HFF-Myc (cell line): ENCODE measurements at regions not wholly inside any gene's neighbourhood (a gene's known extent, or its start where the extent isn't known, plus 50 kb on each side); places are given as distances from the start of the nearest gene placed in this dataset.
"Not testable (repeated sequence)": the region's sequence is repeated elsewhere in the genome, so short reads cannot be mapped to it uniquely, and the experiment has no call there.

Experiments used
- DNase-seq: peaks from one replicate; pipeline ENCODE4 v3.0.0-alpha.2; 2011; ENCODE audit warnings: low read depth; ENCODE audit errors: extremely low read depth
- H3K4me3 ChIP-seq: replicated peaks from 2 replicates; pipeline ENCODE4 v1.5.1; 2011; ENCODE audit warnings: low read depth, mild to moderate bottlenecking, control low read depth, low read length
- TF ChIP-seq, protein P1 (sequence below): IDR thresholded peaks from 2 replicates; pipeline ENCODE4 v1.5.1; 2012; ENCODE audit warnings: mild to moderate bottlenecking, low read depth, low read length, control low read depth; ENCODE audit errors: missing control alignments

DNA sequence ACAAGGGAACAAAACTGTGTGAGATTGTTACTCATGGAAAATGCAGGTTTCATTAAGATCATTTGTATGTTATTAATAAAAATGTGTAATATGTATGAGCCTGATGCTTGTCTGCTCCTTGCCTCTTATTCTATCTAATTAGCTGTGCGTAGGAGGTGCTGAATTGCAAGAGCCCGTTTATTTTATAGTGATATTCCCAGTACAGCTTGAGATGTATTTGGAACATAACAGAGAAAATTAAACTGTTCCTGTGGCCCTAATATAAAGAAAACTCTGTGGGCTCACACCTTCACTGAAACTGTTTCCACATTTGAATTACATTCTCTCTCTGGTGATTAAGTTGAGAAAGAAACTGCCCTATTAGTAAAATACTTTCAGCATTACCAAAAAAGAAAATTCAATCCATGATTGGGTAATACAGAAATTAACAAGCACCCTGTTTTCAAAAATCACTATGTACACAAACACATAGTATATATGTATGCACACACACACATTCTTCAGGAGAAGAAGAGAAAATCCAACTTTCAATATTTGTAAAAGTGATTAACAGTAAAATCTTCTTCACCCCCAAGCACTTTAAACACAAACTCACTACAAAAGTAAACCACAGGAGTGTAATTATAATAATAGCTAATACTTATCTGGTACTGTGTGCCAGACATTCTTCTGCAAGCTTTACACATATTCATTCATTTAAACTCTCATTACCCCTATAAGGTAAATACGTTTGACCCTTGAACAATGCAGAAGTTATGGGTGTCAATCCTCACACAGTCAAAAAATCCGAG lies 233.2 kb downstream of the PHLDA1 start:
- H3K4me3 ChIP-seq = no peak overlapping the region

DNA sequence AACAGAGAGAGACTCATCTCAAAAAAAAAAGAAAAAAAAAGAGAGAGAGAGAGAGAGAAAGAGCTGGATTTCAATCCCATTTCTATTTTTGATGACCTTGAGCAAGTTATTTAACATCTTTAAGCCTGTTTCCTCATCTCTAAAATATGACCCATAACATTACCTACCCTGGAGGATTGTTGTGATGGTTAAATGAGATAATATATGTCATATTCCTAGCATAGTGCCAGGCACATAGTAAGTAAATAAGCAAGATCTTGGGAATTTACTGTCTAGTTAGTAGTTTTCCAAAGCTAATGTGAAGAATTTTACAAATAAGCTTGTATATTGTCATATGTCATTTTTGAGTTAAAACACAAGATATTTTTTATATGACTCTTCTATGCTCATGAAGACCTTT lies 236.5 kb downstream of the PHLDA1 start:
- TF ChIP-seq, protein P1, sequence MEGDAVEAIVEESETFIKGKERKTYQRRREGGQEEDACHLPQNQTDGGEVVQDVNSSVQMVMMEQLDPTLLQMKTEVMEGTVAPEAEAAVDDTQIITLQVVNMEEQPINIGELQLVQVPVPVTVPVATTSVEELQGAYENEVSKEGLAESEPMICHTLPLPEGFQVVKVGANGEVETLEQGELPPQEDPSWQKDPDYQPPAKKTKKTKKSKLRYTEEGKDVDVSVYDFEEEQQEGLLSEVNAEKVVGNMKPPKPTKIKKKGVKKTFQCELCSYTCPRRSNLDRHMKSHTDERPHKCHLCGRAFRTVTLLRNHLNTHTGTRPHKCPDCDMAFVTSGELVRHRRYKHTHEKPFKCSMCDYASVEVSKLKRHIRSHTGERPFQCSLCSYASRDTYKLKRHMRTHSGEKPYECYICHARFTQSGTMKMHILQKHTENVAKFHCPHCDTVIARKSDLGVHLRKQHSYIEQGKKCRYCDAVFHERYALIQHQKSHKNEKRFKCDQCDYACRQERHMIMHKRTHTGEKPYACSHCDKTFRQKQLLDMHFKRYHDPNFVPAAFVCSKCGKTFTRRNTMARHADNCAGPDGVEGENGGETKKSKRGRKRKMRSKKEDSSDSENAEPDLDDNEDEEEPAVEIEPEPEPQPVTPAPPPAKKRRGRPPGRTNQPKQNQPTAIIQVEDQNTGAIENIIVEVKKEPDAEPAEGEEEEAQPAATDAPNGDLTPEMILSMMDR = no peak
- H3K4me3 ChIP-seq = no peak overlapping the region
- no peak for DNase-seq

More for the DNA sequence above, 233.2 kb downstream of the PHLDA1 start:
- no peak for DNase-seq
- TF ChIP-seq, protein P1 = no peak

DNA sequence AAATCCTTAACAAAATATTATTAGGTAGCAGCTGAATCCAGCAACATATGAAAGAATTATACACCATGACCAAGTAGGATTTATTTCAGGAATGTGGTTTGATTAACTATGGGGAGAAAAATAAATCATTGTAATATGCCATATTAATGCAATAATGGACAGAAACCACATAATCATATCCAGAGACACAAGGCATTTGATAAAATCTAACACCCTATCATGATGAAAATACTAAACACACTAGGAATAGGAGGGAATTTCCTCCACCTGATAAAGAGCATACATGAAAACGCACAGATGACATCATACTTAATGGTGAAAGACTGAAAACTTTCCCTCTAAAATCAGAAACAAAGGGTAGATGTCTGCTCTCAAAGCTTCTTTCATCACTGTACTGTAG lies 238.9 kb downstream of the PHLDA1 start:
- no peak overlapping the region for H3K4me3 ChIP-seq
- DNase-seq = no peak
- TF ChIP-seq, protein P1 = no peak

DNA sequence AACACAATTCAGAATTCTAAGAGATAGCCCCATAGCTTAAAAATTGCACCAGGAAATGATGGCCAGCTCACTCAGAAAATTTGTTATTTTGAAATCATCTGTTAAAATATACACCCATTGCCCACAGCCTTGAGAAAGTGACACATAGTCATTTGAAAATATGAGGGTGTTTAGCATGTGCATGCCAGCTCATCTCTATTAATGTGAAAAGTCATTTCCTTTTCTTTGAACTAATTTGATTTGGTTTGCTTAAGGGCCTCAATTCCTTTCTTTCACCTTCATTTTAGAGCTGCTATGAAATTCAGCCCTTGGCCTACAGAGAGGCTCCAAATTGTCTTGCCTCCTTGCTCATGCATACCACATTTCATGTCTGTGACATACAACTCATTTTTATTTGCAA lies 241.4 kb downstream of the PHLDA1 start:
- no peak overlapping the region for H3K4me3 ChIP-seq
- no peak for DNase-seq
- TF ChIP-seq, protein P1 = no peak

DNA sequence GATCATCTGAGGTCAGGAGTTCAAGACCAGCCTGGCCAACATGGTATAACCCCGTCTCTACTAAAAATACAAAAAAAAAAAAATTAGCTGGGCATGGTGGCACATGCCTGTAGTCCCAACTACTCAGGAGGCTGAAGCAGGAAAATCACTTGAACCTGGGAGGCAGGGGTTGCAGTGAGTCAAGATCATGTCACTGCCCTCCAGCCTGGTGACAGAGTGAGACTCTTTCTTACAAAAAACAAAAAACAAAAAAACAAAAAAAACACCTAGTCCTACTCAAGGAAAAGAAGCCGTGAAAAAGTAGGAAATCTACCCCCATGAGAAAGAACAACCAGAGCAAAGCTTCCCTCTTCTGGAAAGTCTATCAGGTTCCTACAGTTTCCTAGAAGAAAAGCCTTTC lies 244.4 kb downstream of the PHLDA1 start:
- not testable (repeated sequence) for DNase-seq, H3K4me3 ChIP-seq

DNA sequence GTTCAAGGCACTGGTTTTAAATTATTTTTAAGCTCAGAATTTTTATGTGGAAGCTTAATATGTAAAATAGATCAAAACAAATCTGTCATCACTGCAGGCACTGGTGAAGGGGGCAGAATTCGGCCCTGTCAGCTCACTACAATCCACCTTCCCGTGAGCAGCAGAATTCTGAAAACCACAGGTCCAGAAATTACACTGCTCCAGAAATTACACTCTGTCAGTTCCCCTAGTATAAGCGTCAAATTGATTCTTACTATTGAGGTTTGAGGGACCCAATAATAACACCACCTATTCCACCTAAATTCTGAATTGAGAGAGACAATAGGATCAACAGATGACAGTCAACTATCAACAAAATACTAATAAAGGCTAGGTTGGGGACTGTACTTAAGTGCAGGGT lies 245.5 kb downstream of the PHLDA1 start:
- no peak overlapping the region for H3K4me3 ChIP-seq
- DNase-seq = no peak
- TF ChIP-seq, protein P1 = no peak

DNA sequence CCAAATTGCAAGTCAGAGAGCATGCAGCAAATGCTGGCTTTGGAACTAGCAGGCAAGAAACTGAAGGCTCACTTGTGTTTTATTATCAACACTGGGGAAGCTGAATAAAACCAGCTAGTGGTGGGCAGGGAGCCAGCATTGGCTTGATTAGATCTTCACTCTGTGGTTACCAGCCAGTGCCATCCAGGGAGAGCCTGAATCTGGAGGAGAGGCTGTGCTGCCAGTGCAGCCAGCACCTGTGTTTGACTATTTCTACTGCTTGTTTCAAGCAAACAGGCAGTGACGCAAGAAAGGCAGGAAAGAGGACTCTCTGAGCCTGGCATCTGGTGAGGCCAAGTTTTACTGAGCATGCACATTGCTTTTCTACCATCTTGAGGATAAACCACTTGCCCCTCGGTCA lies 247.0 kb downstream of the PHLDA1 start:
- TF ChIP-seq, protein P1 = no peak
- DNase-seq = no peak
- H3K4me3 ChIP-seq = no peak overlapping the region
